ENCODE measurements at regions not wholly inside any gene's neighbourhood (a gene's known extent, or its start where the extent isn't known, plus 50 kb on each side); places are given as distances from the start of the nearest gene placed in this dataset.
"Not testable (repeated sequence)": the region's sequence is repeated elsewhere in the genome, so short reads cannot be mapped to it uniquely, and the experiment has no call there.

DNA sequence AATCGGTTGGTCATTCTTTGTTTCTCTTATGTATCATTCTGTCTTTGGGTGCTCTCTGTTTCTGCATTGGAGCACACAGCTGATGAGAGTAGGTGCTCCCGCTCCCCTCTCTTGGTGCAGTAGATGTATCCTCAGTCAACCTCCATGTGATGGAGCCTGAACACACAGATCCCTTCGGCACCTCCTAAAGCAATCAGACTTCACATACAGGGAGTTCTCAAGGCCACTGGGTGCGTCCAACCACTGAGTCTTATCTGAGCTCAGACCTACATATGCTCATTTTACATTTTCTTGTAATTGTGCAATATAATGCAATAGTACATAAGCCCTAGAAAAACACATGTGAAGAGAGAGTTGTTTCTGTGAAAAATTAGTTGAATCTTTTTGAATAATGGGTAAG, 198.1 kb upstream of the ATP10A start:
- no peaks in the 10 kb centered on the region for H3K27me3 ChIP-seq
- no peak overlapping the region for H3K27ac ChIP-seq
- no peak overlapping the region for H3K4me3 ChIP-seq
- no peaks in the 10 kb centered on the region for H3K36me3 ChIP-seq
- H3K9me3 ChIP-seq: no peaks in the 10 kb centered on the region
- no peak for DNase-seq
- WGBS, 3 donors: 47 to 56% (median 55%) methylated on average over 4 of the region's 4 CpGs
- intact Hi-C loops (cut with DNase I): loop anchor here in 1 of 4 donors (10.0 kb wide), 1 partner anchor 46 kb away; no protein-coding TSS in a partner anchor
- no peaks in the 10 kb centered on the region for H3K4me1 ChIP-seq (ENCODE audit: insufficient read depth)
- TF ChIP-seq POLR2A (IDR thresholded peaks at IDR 0.05) (no peak), EP300 (IDR thresholded peaks at IDR 0.05) (no peak)
- TF ChIP-seq, protein P1, sequence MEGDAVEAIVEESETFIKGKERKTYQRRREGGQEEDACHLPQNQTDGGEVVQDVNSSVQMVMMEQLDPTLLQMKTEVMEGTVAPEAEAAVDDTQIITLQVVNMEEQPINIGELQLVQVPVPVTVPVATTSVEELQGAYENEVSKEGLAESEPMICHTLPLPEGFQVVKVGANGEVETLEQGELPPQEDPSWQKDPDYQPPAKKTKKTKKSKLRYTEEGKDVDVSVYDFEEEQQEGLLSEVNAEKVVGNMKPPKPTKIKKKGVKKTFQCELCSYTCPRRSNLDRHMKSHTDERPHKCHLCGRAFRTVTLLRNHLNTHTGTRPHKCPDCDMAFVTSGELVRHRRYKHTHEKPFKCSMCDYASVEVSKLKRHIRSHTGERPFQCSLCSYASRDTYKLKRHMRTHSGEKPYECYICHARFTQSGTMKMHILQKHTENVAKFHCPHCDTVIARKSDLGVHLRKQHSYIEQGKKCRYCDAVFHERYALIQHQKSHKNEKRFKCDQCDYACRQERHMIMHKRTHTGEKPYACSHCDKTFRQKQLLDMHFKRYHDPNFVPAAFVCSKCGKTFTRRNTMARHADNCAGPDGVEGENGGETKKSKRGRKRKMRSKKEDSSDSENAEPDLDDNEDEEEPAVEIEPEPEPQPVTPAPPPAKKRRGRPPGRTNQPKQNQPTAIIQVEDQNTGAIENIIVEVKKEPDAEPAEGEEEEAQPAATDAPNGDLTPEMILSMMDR (IDR thresholded peaks at IDR 0.05): no peak

DNA sequence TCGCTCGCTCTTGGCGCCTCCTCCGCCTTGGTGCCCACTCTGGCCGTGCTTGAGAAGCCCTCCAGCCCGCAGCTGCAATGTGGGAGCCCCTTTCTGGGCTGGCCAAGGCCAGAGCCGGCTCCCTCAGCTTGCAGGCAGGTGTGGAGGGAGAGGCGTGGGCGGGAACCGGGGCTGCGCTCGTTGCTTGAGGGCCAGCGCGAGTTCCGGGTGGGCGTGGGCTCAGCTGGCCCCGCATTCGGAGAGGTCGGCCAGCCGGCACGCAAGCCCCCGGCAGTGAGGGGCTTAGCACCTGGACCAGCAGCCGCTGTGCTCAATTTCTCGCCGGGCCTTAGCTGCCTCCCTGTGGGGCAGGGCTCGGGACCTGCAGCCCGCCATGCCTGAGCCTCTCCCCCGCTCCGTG, 193.6 kb upstream of the ATP10A start:
- not testable (repeated sequence) for H3K27me3 ChIP-seq; H3K27ac ChIP-seq; H3K4me3 ChIP-seq; H3K36me3 ChIP-seq; H3K4me1 ChIP-seq (ENCODE audit: insufficient read depth); H3K9me3 ChIP-seq; DNase-seq
- WGBS, 3 donors: 87 to 88% (median 88%) methylated on average over 29 of the region's 29 CpGs
- intact Hi-C loops (cut with DNase I): loop anchor here in 1 of 4 donors (10.0 kb wide), 1 partner anchor 492 kb away; no protein-coding TSS in a partner anchor

DNA sequence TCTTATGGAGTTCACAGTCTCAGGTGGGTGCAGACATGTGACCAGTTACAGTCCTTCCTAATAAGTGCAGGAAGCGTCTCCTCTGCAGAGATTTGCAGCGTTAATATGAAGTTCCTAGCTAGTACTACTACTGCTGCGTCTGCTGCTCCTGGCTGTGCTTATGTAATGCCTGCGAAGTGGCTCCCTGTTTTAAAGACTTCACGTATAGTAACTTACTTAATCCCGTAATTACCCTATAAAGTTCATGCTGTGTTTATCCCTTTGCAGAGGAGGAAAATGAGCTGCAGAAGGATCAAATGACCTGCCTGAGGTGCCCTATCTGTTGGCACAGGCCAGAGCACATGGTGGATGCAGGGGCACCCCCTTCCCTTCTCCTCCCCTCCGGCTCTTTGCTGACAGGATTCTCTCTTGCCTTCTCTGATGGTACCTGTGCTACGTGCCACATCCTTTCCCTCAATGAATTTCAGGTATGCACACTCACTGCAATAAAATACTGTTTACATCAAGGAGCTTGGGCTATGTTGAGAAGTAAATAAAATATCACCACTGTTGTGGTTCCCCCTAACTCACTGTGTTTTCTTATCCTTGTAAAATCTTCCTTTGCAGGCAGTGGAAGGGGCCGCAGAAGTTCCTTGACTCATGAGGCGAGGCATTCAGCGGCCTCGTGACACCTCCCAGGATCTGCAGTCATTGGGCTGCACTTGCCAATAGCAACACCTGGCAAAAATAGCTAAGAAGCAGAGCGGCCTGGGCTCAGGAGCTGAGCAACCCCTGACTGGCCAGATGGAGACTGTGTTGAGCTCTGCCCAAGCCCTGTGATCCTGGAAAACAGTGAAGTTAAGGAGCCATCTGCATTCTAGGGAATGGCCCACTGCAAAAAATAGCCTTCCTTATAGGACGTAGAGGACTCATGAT, 188.9 kb upstream of the ATP10A start:
- WGBS, 3 donors: 57 to 65% (median 65%) methylated on average over 14 of the region's 14 CpGs
- DNase-seq: no peak

DNA sequence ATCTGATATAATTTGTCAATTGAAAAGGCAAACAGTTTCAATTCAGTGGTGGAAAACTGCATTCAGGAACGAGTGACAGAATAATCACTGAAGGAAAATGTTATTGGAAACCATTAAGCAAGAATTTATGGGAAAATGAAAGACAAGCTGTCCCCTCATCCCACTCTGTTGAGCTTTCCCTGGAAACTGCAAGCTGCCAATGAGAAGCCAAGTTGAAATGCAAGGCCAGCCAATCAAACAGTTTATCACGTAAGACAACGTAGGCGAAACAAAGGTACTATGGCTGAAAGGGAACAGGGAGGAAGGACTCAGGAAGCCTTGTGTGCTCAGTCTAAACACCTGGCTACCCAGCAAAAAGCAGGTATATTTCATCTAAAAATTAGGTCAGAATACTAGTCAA, 187.9 kb upstream of the ATP10A start:
- no peaks in the 10 kb centered on the region for H3K9me3 ChIP-seq
- no peaks in the 10 kb centered on the region for H3K4me1 ChIP-seq (ENCODE audit: insufficient read depth)
- no peak overlapping the region for H3K27ac ChIP-seq
- no peaks in the 10 kb centered on the region for H3K36me3 ChIP-seq
- WGBS, 3 donors: 21 to 45% (median 28%) methylated on average over 4 of the region's 4 CpGs
- intact Hi-C loops (cut with DNase I): loop anchor here in 1 of 4 donors (10.0 kb wide), 1 partner anchor 486 kb away; no protein-coding TSS in a partner anchor
- DNase-seq: no peak
- TF ChIP-seq, protein P1 (IDR thresholded peaks at IDR 0.05): no peak
- no peak for TF ChIP-seq POLR2A (IDR thresholded peaks at IDR 0.05)
- no peak for TF ChIP-seq EP300 (IDR thresholded peaks at IDR 0.05)
- H3K27me3 ChIP-seq: no peaks in the 10 kb centered on the region
- no peak overlapping the region for H3K4me3 ChIP-seq

More for the DNA sequence above, 188.9 kb upstream of the ATP10A start:
- intact Hi-C loops (cut with DNase I): loop anchor here in 1 of 4 donors (10.0 kb wide), 1 partner anchor 487 kb away; no protein-coding TSS in a partner anchor
- H3K4me3 ChIP-seq: no peak overlapping the region
- H3K27me3 ChIP-seq: no peaks in the 10 kb centered on the region
- no peaks in the 10 kb centered on the region for H3K4me1 ChIP-seq (ENCODE audit: insufficient read depth)
- H3K27ac ChIP-seq: no peak overlapping the region
- H3K9me3 ChIP-seq: no peaks in the 10 kb centered on the region
- no peaks in the 10 kb centered on the region for H3K36me3 ChIP-seq
- no peak for TF ChIP-seq POLR2A (IDR thresholded peaks at IDR 0.05)
- TF ChIP-seq, protein P1 (IDR thresholded peaks at IDR 0.05): no peak
- no peak for TF ChIP-seq EP300 (IDR thresholded peaks at IDR 0.05)
